ENCODE measurements at regions not wholly inside any gene's neighbourhood (a gene's known extent, or its start where the extent isn't known, plus 50 kb on each side); places are given as distances from the start of the nearest gene placed in this dataset.

- Mint-ChIP-seq H3K27me3 (ENCODE audit: low read depth in 2 of 2) (no peaks in the 10 kb centered on the region), H3K4me3 (no peak overlapping the region), H3K9me3 (peaks cover 15 to 17% of the 10 kb centered on the region in 2 donors), H3K4me1 (no peaks in the 10 kb centered on the region), H3K27ac (no peak overlapping the region), H3K36me3 (peaks cover 2% of the 10 kb centered on the region)
- no peak for DNase-seq
- 89% methylated on average over 3 of the region's 4 CpGs for WGBS (ENCODE audit: insufficient coverage)
- Histone ChIP-seq H3K9me3 (ENCODE audit: control insufficient read depth, insufficient read depth, low read length) (no peaks in the 10 kb centered on the region), H3K27me3 (ENCODE audit: control insufficient read depth, insufficient read depth, low read length) (no peaks in the 10 kb centered on the region), H3K4me1 (ENCODE audit: control insufficient read depth, insufficient read depth, low read length) (no peaks in the 10 kb centered on the region), H3K27ac (ENCODE audit: low read length) (no peak overlapping the region), H3K36me3 (ENCODE audit: control insufficient read depth, insufficient read depth, low read length) (no peaks in the 10 kb centered on the region), H3K4me3 (ENCODE audit: low read length) (no peak overlapping the region)
- intact Hi-C loops (cut with micrococcal nuclease): no loop called here
- no peak for ATAC-seq
- TF ChIP-seq CTCF (IDR thresholded peaks at IDR 0.05): no peak
Observed at GRCh38 chr4:173883821-173884220, 353.8 kb upstream of the HAND2 start.

- no peak overlapping the region for H3K4me3 ChIP-seq (ENCODE audit: low read length)
- H3K27me3 Mint-ChIP-seq (ENCODE audit: low read depth in 2 of 2): no peaks in the 10 kb centered on the region
- H3K27me3 ChIP-seq (ENCODE audit: control insufficient read depth, insufficient read depth, low read length): no peaks in the 10 kb centered on the region
- DNase-seq: no peak
- H3K4me1 Mint-ChIP-seq: no peaks in the 10 kb centered on the region
- H3K9me3 Mint-ChIP-seq: peaks cover 7 to 10% of the 10 kb centered on the region in 2 donors
- H3K36me3 Mint-ChIP-seq: no peaks in the 10 kb centered on the region
- H3K36me3 ChIP-seq (ENCODE audit: control insufficient read depth, insufficient read depth, low read length): no peaks in the 10 kb centered on the region
- H3K4me3 Mint-ChIP-seq: no peak overlapping the region
- H3K4me1 ChIP-seq (ENCODE audit: control insufficient read depth, insufficient read depth, low read length): no peaks in the 10 kb centered on the region
- no peak for TF ChIP-seq CTCF (IDR thresholded peaks at IDR 0.05)
- no peak for ATAC-seq
- WGBS (ENCODE audit: insufficient coverage): no CpG with 5 or more reads among the region's 1 CpG
- no peak overlapping the region for H3K27ac Mint-ChIP-seq
- intact Hi-C loops (cut with micrococcal nuclease): no loop called here
- no peak overlapping the region for H3K27ac ChIP-seq (ENCODE audit: low read length)
- no peaks in the 10 kb centered on the region for H3K9me3 ChIP-seq (ENCODE audit: control insufficient read depth, insufficient read depth, low read length)
Observed at GRCh38 chr4:173880897-173881296, 350.9 kb upstream of the HAND2 start.

- 63% methylated on average over 3 of the region's 5 CpGs for WGBS (ENCODE audit: insufficient coverage)
- Histone ChIP-seq H3K27ac (ENCODE audit: low read length) (no peak overlapping the region), H3K27me3 (ENCODE audit: control insufficient read depth, insufficient read depth, low read length) (no peaks in the 10 kb centered on the region), H3K36me3 (ENCODE audit: control insufficient read depth, insufficient read depth, low read length) (no peaks in the 10 kb centered on the region), H3K9me3 (ENCODE audit: control insufficient read depth, insufficient read depth, low read length) (no peaks in the 10 kb centered on the region), H3K4me1 (ENCODE audit: control insufficient read depth, insufficient read depth, low read length) (no peaks in the 10 kb centered on the region), H3K4me3 (ENCODE audit: low read length) (no peak overlapping the region)
- Mint-ChIP-seq H3K4me1 (no peaks in the 10 kb centered on the region), H3K27ac (no peak overlapping the region), H3K27me3 (ENCODE audit: low read depth in 2 of 2) (no peaks in the 10 kb centered on the region), H3K4me3 (no peak overlapping the region), H3K9me3 (peaks cover 10 to 12% of the 10 kb centered on the region in 2 donors), H3K36me3 (no peaks in the 10 kb centered on the region)
- no peak for DNase-seq
- ATAC-seq: no peak
- intact Hi-C loops (cut with micrococcal nuclease): no loop called here
- no peak for TF ChIP-seq CTCF (IDR thresholded peaks at IDR 0.05)
Observed at GRCh38 chr4:173879509-173879908, 349.5 kb upstream of the HAND2 start.

- 61% methylated on average over 3 of the region's 5 CpGs for WGBS (ENCODE audit: insufficient coverage)
- no peaks in the 10 kb centered on the region for H3K4me1 ChIP-seq (ENCODE audit: control insufficient read depth, insufficient read depth, low read length)
- Mint-ChIP-seq H3K9me3 (peaks cover 7 to 13% of the 10 kb centered on the region in 2 donors), H3K27me3 (ENCODE audit: low read depth in 2 of 2) (no peaks in the 10 kb centered on the region), H3K36me3 (no peaks in the 10 kb centered on the region), H3K4me3 (no peak overlapping the region), H3K4me1 (no peaks in the 10 kb centered on the region), H3K27ac (no peak overlapping the region)
- no peaks in the 10 kb centered on the region for H3K9me3 ChIP-seq (ENCODE audit: control insufficient read depth, insufficient read depth, low read length)
- intact Hi-C loops (cut with micrococcal nuclease): no loop called here
- H3K4me3 ChIP-seq (ENCODE audit: low read length): no peak overlapping the region
- no peak for ATAC-seq
- no peak for DNase-seq
- no peak for TF ChIP-seq CTCF (IDR thresholded peaks at IDR 0.05)
- no peaks in the 10 kb centered on the region for H3K36me3 ChIP-seq (ENCODE audit: control insufficient read depth, insufficient read depth, low read length)
- H3K27me3 ChIP-seq (ENCODE audit: control insufficient read depth, insufficient read depth, low read length): no peaks in the 10 kb centered on the region
- H3K27ac ChIP-seq (ENCODE audit: low read length): no peak overlapping the region
Observed at GRCh38 chr4:173878701-173879100, 348.7 kb upstream of the HAND2 start.
